WTC11 (cell line): ENCODE measurements at regions not wholly inside any gene's neighbourhood (a gene's known extent, or its start where the extent isn't known, plus 50 kb on each side); places are given as distances from the start of the nearest gene placed in this dataset.

Experiments used
- ATF1 ChIP-seq: sonication (generic); formaldehyde crosslinking; IDR thresholded peaks from 2 replicates; pipeline ENCODE4 v1.8.1; 2023; ENCODE audit warnings: mild to moderate bottlenecking, moderate library complexity, missing genetic modification reagents
- ATF3 ChIP-seq: sonication (generic); formaldehyde crosslinking; conservative IDR thresholded peaks from 2 replicates; pipeline ENCODE4 v1.8.1; 2022; ENCODE audit warnings: mild to moderate bottlenecking, missing genetic modification reagents
- CBFB ChIP-seq: sonication (generic); formaldehyde crosslinking; IDR thresholded peaks from 2 replicates; pipeline ENCODE4 v1.8.1; 2022; ENCODE audit warnings: mild to moderate bottlenecking, low read depth, missing genetic modification reagents
- JUN ChIP-seq: sonication (generic); formaldehyde crosslinking; IDR thresholded peaks from 2 replicates; pipeline ENCODE4 v1.8.0; 2023; ENCODE audit warnings: mild to moderate bottlenecking, missing genetic modification reagents
- SOX15 ChIP-seq: fragments of 250-450 bp; sonication (Bioruptor Pico); IDR thresholded peaks from 2 replicates; pipeline ENCODE4 v1.9.0; 2021; ENCODE audit warnings: mild to moderate bottlenecking
- USF2 ChIP-seq: sonication (generic); formaldehyde crosslinking; IDR thresholded peaks from 2 replicates; pipeline ENCODE4 v1.8.1; 2023; ENCODE audit warnings: mild to moderate bottlenecking, missing genetic modification reagents, moderate library complexity
- TF ChIP-seq, protein P1 (sequence below): fragments of 200-600 bp; IDR thresholded peaks from 2 replicates; pipeline ENCODE4 v1.8.0; 2022; ENCODE audit warnings: antibody characterized with exemption

- TF ChIP-seq USF2 (CRISPR knock-in tag) (no peak), SOX15 (CRISPR knock-in tag) (no peak), ATF1 (CRISPR knock-in tag) (no peak), CBFB (no peak), JUN (CRISPR knock-in tag) (no peak), ATF3 (no peak)
- TF ChIP-seq, protein P1, sequence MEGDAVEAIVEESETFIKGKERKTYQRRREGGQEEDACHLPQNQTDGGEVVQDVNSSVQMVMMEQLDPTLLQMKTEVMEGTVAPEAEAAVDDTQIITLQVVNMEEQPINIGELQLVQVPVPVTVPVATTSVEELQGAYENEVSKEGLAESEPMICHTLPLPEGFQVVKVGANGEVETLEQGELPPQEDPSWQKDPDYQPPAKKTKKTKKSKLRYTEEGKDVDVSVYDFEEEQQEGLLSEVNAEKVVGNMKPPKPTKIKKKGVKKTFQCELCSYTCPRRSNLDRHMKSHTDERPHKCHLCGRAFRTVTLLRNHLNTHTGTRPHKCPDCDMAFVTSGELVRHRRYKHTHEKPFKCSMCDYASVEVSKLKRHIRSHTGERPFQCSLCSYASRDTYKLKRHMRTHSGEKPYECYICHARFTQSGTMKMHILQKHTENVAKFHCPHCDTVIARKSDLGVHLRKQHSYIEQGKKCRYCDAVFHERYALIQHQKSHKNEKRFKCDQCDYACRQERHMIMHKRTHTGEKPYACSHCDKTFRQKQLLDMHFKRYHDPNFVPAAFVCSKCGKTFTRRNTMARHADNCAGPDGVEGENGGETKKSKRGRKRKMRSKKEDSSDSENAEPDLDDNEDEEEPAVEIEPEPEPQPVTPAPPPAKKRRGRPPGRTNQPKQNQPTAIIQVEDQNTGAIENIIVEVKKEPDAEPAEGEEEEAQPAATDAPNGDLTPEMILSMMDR, result no peak
Measured at GRCh38 chr17:83008186-83008510, 71.3 kb upstream of the METRNL start.
